Fibroblast of pulmonary artery (primary cell): ENCODE measurements at regions not wholly inside any gene's neighbourhood (a gene's known extent, or its start where the extent isn't known, plus 50 kb on each side); places are given as distances from the start of the nearest gene placed in this dataset.
A peak's percentile ranks its signal among the peaks of the same experiment; 100 is the strongest.

Experiments
- DNase-seq: peaks from one replicate; pipeline ENCODE4 v3.0.0-alpha.2; 2010; ENCODE audit warnings: low read depth
- H3K4me3 ChIP-seq: replicated peaks from 2 replicates; pipeline ENCODE4 v1.5.1; 2011; ENCODE audit warnings: low read depth, mild to moderate bottlenecking, control low read depth, low read length, moderate library complexity
- TF ChIP-seq, protein P1 (sequence below): IDR thresholded peaks from 2 replicates; pipeline ENCODE4 v1.5.1; 2011; ENCODE audit warnings: mild to moderate bottlenecking, control low read depth, low read length, inconsistent platforms; ENCODE audit errors: missing control alignments

- peak; percentile 43 for DNase-seq
- TF ChIP-seq, protein P1, sequence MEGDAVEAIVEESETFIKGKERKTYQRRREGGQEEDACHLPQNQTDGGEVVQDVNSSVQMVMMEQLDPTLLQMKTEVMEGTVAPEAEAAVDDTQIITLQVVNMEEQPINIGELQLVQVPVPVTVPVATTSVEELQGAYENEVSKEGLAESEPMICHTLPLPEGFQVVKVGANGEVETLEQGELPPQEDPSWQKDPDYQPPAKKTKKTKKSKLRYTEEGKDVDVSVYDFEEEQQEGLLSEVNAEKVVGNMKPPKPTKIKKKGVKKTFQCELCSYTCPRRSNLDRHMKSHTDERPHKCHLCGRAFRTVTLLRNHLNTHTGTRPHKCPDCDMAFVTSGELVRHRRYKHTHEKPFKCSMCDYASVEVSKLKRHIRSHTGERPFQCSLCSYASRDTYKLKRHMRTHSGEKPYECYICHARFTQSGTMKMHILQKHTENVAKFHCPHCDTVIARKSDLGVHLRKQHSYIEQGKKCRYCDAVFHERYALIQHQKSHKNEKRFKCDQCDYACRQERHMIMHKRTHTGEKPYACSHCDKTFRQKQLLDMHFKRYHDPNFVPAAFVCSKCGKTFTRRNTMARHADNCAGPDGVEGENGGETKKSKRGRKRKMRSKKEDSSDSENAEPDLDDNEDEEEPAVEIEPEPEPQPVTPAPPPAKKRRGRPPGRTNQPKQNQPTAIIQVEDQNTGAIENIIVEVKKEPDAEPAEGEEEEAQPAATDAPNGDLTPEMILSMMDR: no peak
- no peak overlapping the region for H3K4me3 ChIP-seq
Measured at GRCh38 chr16:59385959-59386358, 651.8 kb upstream of the GOT2 start.

GRCh38 chr16:59385491-59385890, 651.4 kb upstream of the GOT2 start:
- H3K4me3 ChIP-seq: no peak overlapping the region
- DNase-seq: no peak
- TF ChIP-seq, protein P1: no peak

GRCh38 chr16:59373632-59374031, 639.5 kb upstream of the GOT2 start:
- TF ChIP-seq, protein P1: no peak
- no peak for DNase-seq
- H3K4me3 ChIP-seq: no peak overlapping the region

DNA sequence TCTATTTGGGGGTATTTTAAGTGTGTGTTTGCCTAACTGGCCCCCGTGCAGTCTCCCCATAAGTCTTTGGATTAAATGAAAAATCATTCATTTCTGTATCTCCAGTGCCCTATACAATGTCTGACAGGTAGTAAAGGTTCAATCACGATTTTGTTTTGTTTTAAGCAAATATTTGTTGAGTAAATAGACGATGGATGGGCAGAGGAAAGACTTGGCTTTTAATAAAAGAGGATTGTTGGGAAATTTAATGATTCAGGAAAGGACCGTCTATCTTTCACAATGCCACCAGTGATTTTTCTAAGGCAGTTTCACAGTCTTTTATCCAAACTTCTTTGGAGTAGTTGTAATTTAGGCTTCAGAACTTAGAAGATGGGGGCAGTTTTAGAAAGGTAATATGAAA, 636.6 kb upstream of the GOT2 start:
- H3K4me3 ChIP-seq: no peak overlapping the region
- TF ChIP-seq, protein P1: no peak
- no peak for DNase-seq

GRCh38 chr16:59369523-59369922, 635.4 kb upstream of the GOT2 start:
- DNase-seq: no peak
- TF ChIP-seq, protein P1: no peak
- no peak overlapping the region for H3K4me3 ChIP-seq

GRCh38 chr16:59368586-59368985, 634.5 kb upstream of the GOT2 start:
- no peak overlapping the region for H3K4me3 ChIP-seq
- DNase-seq: no peak
- TF ChIP-seq, protein P1: no peak

GRCh38 chr16:59356709-59357108, 622.6 kb upstream of the GOT2 start:
- DNase-seq: no peak
- no peak overlapping the region for H3K4me3 ChIP-seq
- TF ChIP-seq, protein P1: no peak
